ENCODE measurements at regions not wholly inside any gene's neighbourhood (a gene's known extent, or its start where the extent isn't known, plus 50 kb on each side); places are given as distances from the start of the nearest gene placed in this dataset.

- H3K27ac ChIP-seq = no peak overlapping the region
- TF ChIP-seq, protein P1, sequence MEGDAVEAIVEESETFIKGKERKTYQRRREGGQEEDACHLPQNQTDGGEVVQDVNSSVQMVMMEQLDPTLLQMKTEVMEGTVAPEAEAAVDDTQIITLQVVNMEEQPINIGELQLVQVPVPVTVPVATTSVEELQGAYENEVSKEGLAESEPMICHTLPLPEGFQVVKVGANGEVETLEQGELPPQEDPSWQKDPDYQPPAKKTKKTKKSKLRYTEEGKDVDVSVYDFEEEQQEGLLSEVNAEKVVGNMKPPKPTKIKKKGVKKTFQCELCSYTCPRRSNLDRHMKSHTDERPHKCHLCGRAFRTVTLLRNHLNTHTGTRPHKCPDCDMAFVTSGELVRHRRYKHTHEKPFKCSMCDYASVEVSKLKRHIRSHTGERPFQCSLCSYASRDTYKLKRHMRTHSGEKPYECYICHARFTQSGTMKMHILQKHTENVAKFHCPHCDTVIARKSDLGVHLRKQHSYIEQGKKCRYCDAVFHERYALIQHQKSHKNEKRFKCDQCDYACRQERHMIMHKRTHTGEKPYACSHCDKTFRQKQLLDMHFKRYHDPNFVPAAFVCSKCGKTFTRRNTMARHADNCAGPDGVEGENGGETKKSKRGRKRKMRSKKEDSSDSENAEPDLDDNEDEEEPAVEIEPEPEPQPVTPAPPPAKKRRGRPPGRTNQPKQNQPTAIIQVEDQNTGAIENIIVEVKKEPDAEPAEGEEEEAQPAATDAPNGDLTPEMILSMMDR (IDR thresholded peaks at IDR 0.05 in 4 of 5, conservative IDR thresholded peaks at IDR 0.05 in 1 of 5) = no peak
- no peak for TF ChIP-seq POLR2A (IDR thresholded peaks at IDR 0.05)
- no peak for ATAC-seq
Observed at GRCh38 chr4:11039634-11040131, 355.1 kb upstream of the CLNK start.

DNA sequence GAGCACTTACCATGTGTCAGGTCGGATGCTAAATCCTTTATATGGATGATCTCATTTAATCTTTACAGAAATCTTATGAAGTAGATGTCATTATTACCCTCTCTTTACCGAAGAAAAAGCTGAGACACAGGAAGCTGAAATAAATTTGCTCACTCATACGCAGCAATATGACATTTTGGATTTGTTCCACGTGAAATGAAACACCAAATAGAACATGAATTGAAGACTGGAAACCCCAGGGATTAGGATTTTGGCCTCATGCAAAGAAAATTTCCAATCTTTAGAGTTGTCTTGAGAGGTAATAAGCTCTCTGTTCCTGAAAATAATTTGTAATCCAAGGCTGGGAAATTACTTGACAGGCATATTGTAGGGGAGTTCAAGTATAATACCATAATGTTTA, 354.4 kb upstream of the CLNK start:
- intact Hi-C loops (cut with DNase I; ENCODE audit: low total_unique reads) (no loop called here), in situ Hi-C loops (cut with MboI; ENCODE audit: low sequenced_read_pairs in 4 of 4) (no loop called here)
- ATAC-seq (no peak), DNase-seq (no peak)
- Histone ChIP-seq H3K27ac (no peak overlapping the region), H3K36me3 (no peaks in the 10 kb centered on the region), H3K9me3 (no peaks in the 10 kb centered on the region), H3K27me3 (no peaks in the 10 kb centered on the region), H3K4me3 (no peak overlapping the region), H3K4me1 (no peaks in the 10 kb centered on the region)
- TF ChIP-seq, protein P1 (IDR thresholded peaks at IDR 0.05 in 4 of 5, conservative IDR thresholded peaks at IDR 0.05 in 1 of 5) = no peak
- TF ChIP-seq POLR2A (IDR thresholded peaks at IDR 0.05) = no peak

More at GRCh38 chr4:11039634-11040131, 355.1 kb upstream of the CLNK start:
- Histone ChIP-seq H3K9me3 (no peaks in the 10 kb centered on the region), H3K4me3 (no peak overlapping the region), H3K4me1 (no peaks in the 10 kb centered on the region), H3K36me3 (no peaks in the 10 kb centered on the region), H3K27me3 (no peaks in the 10 kb centered on the region)
- in situ Hi-C loops (cut with MboI; ENCODE audit: low sequenced_read_pairs in 4 of 4) (no loop called here), intact Hi-C loops (cut with DNase I; ENCODE audit: low total_unique reads) (no loop called here)
- DNase-seq = no peak

GRCh38 chr4:11037637-11038036, 353.1 kb upstream of the CLNK start:
- Histone ChIP-seq H3K27me3 (no peaks in the 10 kb centered on the region), H3K4me1 (no peaks in the 10 kb centered on the region), H3K27ac (no peak overlapping the region), H3K4me3 (no peak overlapping the region), H3K36me3 (no peaks in the 10 kb centered on the region), H3K9me3 (no peaks in the 10 kb centered on the region)
- TF ChIP-seq POLR2A (IDR thresholded peaks at IDR 0.05) = no peak
- TF ChIP-seq, protein P1 (IDR thresholded peaks at IDR 0.05 in 4 of 5, conservative IDR thresholded peaks at IDR 0.05 in 1 of 5) = no peak
- intact Hi-C loops (cut with DNase I; ENCODE audit: low total_unique reads) = no loop called here
- DNase-seq (no peak), ATAC-seq (no peak)
- in situ Hi-C loops (cut with MboI; ENCODE audit: low sequenced_read_pairs in 4 of 4) = no loop called here

- no peaks in the 10 kb centered on the region for H3K4me1 ChIP-seq
- intact Hi-C loops (cut with DNase I; ENCODE audit: low total_unique reads) = no loop called here
- TF ChIP-seq POLR2A (IDR thresholded peaks at IDR 0.05) = no peak
- TF ChIP-seq, protein P1 (IDR thresholded peaks at IDR 0.05 in 4 of 5, conservative IDR thresholded peaks at IDR 0.05 in 1 of 5) = no peak
- H3K27ac ChIP-seq = no peak overlapping the region
- no peaks in the 10 kb centered on the region for H3K36me3 ChIP-seq
- no peaks in the 10 kb centered on the region for H3K27me3 ChIP-seq
- DNase-seq = no peak
- no peak for ATAC-seq
- no peak overlapping the region for H3K4me3 ChIP-seq
- H3K9me3 ChIP-seq = no peaks in the 10 kb centered on the region
- in situ Hi-C loops (cut with MboI; ENCODE audit: low sequenced_read_pairs in 4 of 4) = no loop called here
Observed at GRCh38 chr4:11028334-11028733, 343.8 kb upstream of the CLNK start.

- intact Hi-C loops (cut with DNase I; ENCODE audit: low total_unique reads) (no loop called here), in situ Hi-C loops (cut with MboI; ENCODE audit: low sequenced_read_pairs in 4 of 4) (no loop called here)
- no peaks in the 10 kb centered on the region for H3K4me1 ChIP-seq
- H3K27ac ChIP-seq = no peak overlapping the region
- DNase-seq (no peak), ATAC-seq (no peak)
- TF ChIP-seq, protein P1 (IDR thresholded peaks at IDR 0.05 in 4 of 5, conservative IDR thresholded peaks at IDR 0.05 in 1 of 5) = no peak
- TF ChIP-seq POLR2A (IDR thresholded peaks at IDR 0.05) = no peak
- no peaks in the 10 kb centered on the region for H3K27me3 ChIP-seq
- H3K4me3 ChIP-seq = no peak overlapping the region
- H3K36me3 ChIP-seq = no peaks in the 10 kb centered on the region
- no peaks in the 10 kb centered on the region for H3K9me3 ChIP-seq
Observed at GRCh38 chr4:11021333-11021732, 336.8 kb upstream of the CLNK start.

Measured in gastrocnemius medialis (tissue), 4 donors.